ENCODE measurements at regions not wholly inside any gene's neighbourhood (a gene's known extent, or its start where the extent isn't known, plus 50 kb on each side); places are given as distances from the start of the nearest gene placed in this dataset.

DNA sequence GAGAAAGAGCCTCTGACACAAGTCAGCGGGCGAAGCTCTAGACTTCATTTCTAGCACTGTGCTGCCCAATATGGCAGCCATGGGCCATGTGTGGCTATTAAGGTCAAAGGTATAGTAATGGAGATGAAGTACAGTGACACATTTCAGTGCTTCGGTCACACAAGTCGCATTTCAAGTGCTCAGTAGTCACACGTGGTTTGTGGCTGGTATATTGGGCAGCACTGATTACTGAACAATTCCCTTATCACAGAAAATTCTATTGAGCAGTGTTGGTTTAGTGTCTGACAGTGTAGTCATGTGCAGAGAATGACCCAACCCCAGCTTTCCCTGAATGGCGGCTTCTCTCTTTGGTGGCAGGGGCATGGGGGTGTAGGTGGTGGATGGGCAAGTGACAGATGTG lies 84.9 kb upstream of the SDK2 start:
- ATAC-seq (ENCODE audit: low read depth): no peak
- no peak overlapping the region for H2AFZ ChIP-seq (ENCODE audit: insufficient read depth, low read depth, low read length, poor library complexity, severe bottlenecking)
- H3K4me1 ChIP-seq (ENCODE audit: control insufficient read depth in 2 of 2, insufficient read depth in 2 of 2, low read length in 2 of 2): no peaks in the 10 kb centered on the region
- Mint-ChIP-seq H3K9me3 (ENCODE audit: insufficient read depth) (peaks cover 2% of the 10 kb centered on the region), H3K27me3 (peaks cover 20% of the 10 kb centered on the region), H3K27ac (no peak overlapping the region), H3K4me3 (no peak overlapping the region), H3K4me1 (no peaks in the 10 kb centered on the region)
- peaks cover 0 to 32% (median 7%) of the 10 kb centered on the region in 3 donors for H3K9me3 ChIP-seq (ENCODE audit: control extremely low read depth in 1 of 3, control insufficient read depth in 2 of 3, insufficient read depth in 1 of 3, low read length in 2 of 3)
- no peak overlapping the region for H3K4me2 ChIP-seq (replicated peaks; ENCODE audit: low read depth, low read length, poor library complexity, severe bottlenecking)
- peaks cover 0 to 3% (median 0%) of the 10 kb centered on the region in 4 experiments for H3K27me3 ChIP-seq (replicated peaks in 1 of 4; ENCODE audit: control extremely low read depth in 1 of 4, control insufficient read depth in 3 of 4, insufficient read depth in 4 of 4, low read length in 3 of 4)
- CTCF ChIA-PET: no interaction called here
- H3K27ac ChIP-seq (ENCODE audit: low read length in 2 of 2): no peak overlapping the region
- no peaks in the 10 kb centered on the region for H3K36me3 ChIP-seq (replicated peaks in 1 of 2; ENCODE audit: control extremely low read depth in 1 of 2, control insufficient read depth in 1 of 2, extremely low read depth in 1 of 2, insufficient read depth in 2 of 2, low read length in 1 of 2)
- no peaks in the 10 kb centered on the region for H3K79me2 ChIP-seq (ENCODE audit: control insufficient read depth, insufficient read depth, low read length)
- no peaks in the 10 kb centered on the region for H4K20me1 ChIP-seq (ENCODE audit: control insufficient read depth, insufficient read depth, low read length, poor library complexity, severe bottlenecking)
- no peak overlapping the region for H3K9ac ChIP-seq (ENCODE audit: low read length)
- intact Hi-C loops (cut with micrococcal nuclease): no loop called here
- POLR2A ChIA-PET: no interaction called here
- WGBS (ENCODE audit: insufficient coverage): 96% methylated on average over 3 of the region's 6 CpGs
- no peak for TF ChIP-seq CTCF (IDR thresholded peaks at IDR 0.05)
- TF ChIP-seq EZH2 (IDR thresholded peaks at IDR 0.05; ENCODE audit: borderline replicate concordance, insufficient read depth, low read depth, low read length, poor library complexity, severe bottlenecking): no peak
- no peak for DNase-seq
- H3K4me3 ChIP-seq (ENCODE audit: control extremely low read depth in 1 of 5, extremely low read depth in 1 of 5, insufficient read depth in 1 of 5, low read depth in 2 of 5, low read length in 4 of 5): no peak overlapping the region

DNA sequence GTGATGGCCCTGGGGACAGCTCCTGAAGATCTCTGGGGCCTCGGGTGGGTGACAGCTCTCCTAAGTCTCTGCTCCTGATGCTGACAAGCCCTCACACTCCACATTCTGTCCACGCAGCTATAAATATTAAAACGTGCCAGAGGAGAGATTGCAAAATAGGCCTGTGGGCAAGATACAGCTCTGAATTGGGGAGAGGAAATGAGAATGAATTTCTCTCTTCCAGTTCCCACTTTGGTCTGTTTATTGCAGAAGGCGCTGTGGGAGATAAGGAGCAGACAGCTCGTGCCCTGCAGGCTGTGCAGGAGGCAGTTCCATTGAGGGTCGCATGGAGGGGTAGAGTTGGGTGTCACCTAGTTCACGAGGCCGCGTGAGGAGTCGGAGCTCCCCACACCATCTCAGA lies 87.5 kb upstream of the SDK2 start:
- Histone ChIP-seq H3K9ac (ENCODE audit: low read length) (no peak overlapping the region), H3K4me3 (ENCODE audit: control extremely low read depth in 1 of 5, extremely low read depth in 1 of 5, insufficient read depth in 1 of 5, low read depth in 2 of 5, low read length in 4 of 5) (no peak overlapping the region), H3K27me3 (replicated peaks in 1 of 4; ENCODE audit: control extremely low read depth in 1 of 4, control insufficient read depth in 3 of 4, insufficient read depth in 4 of 4, low read length in 3 of 4) (peaks cover 0 to 8% (median 0%) of the 10 kb centered on the region in 4 experiments), H3K79me2 (ENCODE audit: control insufficient read depth, insufficient read depth, low read length) (no peaks in the 10 kb centered on the region), H3K27ac (ENCODE audit: low read length in 2 of 2) (no peak overlapping the region), H3K4me2 (replicated peaks; ENCODE audit: low read depth, low read length, poor library complexity, severe bottlenecking) (no peak overlapping the region), H3K4me1 (ENCODE audit: control insufficient read depth in 2 of 2, insufficient read depth in 2 of 2, low read length in 2 of 2) (no peaks in the 10 kb centered on the region), H3K9me3 (ENCODE audit: control extremely low read depth in 1 of 3, control insufficient read depth in 2 of 3, insufficient read depth in 1 of 3, low read length in 2 of 3) (peaks cover 0 to 28% (median 7%) of the 10 kb centered on the region in 3 donors), H2AFZ (ENCODE audit: insufficient read depth, low read depth, low read length, poor library complexity, severe bottlenecking) (no peak overlapping the region), H3K36me3 (replicated peaks in 1 of 2; ENCODE audit: control extremely low read depth in 1 of 2, control insufficient read depth in 1 of 2, extremely low read depth in 1 of 2, insufficient read depth in 2 of 2, low read length in 1 of 2) (no peaks in the 10 kb centered on the region), H4K20me1 (ENCODE audit: control insufficient read depth, insufficient read depth, low read length, poor library complexity, severe bottlenecking) (no peaks in the 10 kb centered on the region)
- Mint-ChIP-seq H3K9me3 (ENCODE audit: insufficient read depth) (peaks cover 2% of the 10 kb centered on the region), H3K27ac (no peak overlapping the region), H3K27me3 (peaks cover 28% of the 10 kb centered on the region), H3K4me3 (no peak overlapping the region), H3K4me1 (no peaks in the 10 kb centered on the region)
- ChIA-PET POLR2A (no interaction called here), CTCF (interaction anchor here (1.2 kb wide), 1 partner anchor 12 kb away, joined by 3 read pairs; no protein-coding TSS in a partner anchor)
- no peak for DNase-seq
- no CpG with 5 or more reads among the region's 10 CpGs for WGBS (ENCODE audit: insufficient coverage)
- TF ChIP-seq EZH2 (IDR thresholded peaks at IDR 0.05; ENCODE audit: borderline replicate concordance, insufficient read depth, low read depth, low read length, poor library complexity, severe bottlenecking): no peak
- no peak for TF ChIP-seq CTCF (IDR thresholded peaks at IDR 0.05)
- intact Hi-C loops (cut with micrococcal nuclease): no loop called here
- ATAC-seq (ENCODE audit: low read depth): no peak

Measured in B cell (primary cell).